Neural progenitor cell (in vitro differentiated cells): ENCODE measurements at regions not wholly inside any gene's neighbourhood (a gene's known extent, or its start where the extent isn't known, plus 50 kb on each side); places are given as distances from the start of the nearest gene placed in this dataset.

Source experiments
- CTCF ChIP-seq: fragments of 200-600 bp; sonication (generic); IDR thresholded peaks from 2 replicates; pipeline ENCODE4 v1.5.1; 2017; ENCODE audit warnings: antibody characterized with exemption, mild to moderate bottlenecking
- EZH2 ChIP-seq: fragments of 200-600 bp; sonication (generic); IDR thresholded peaks from 2 replicates; pipeline ENCODE4 v1.6.1; 2017; ENCODE audit warnings: antibody characterized with exemption, mild to moderate bottlenecking, moderate library complexity
- EZH2phosphoT487 ChIP-seq: fragments of 200-600 bp; sonication (generic); IDR thresholded peaks from 2 replicates; pipeline ENCODE4 v1.6.1; 2017; ENCODE audit warnings: antibody characterized with exemption

- no peak for TF ChIP-seq CTCF
- TF ChIP-seq EZH2: no peak
- TF ChIP-seq EZH2phosphoT487: no peak
Observed at GRCh38 chr4:54861201-54861600, 203.4 kb downstream of the KIT start.
